GM19023 (cell line): ENCODE measurements at regions not wholly inside any gene's neighbourhood (a gene's known extent, or its start where the extent isn't known, plus 50 kb on each side); places are given as distances from the start of the nearest gene placed in this dataset.
"Not testable (repeated sequence)": the region's sequence is repeated elsewhere in the genome, so short reads cannot be mapped to it uniquely, and the experiment has no call there.

Experiments used
- ATAC-seq: cut with Tn5 transposase; IDR thresholded peaks from one replicate; pipeline ENCODE4 v1.9.1; 2021; ENCODE audit warnings: mild to moderate bottlenecking, moderate library complexity; ENCODE audit not compliant: unreplicated experiment

GRCh38 chr4:189215574-189215973 is 725.1 kb upstream of the FRG1 start:
- ATAC-seq = no peak

GRCh38 chr4:189221691-189222090 is 719.0 kb upstream of the FRG1 start:
- ATAC-seq = no peak

GRCh38 chr4:189228726-189229125 is 711.9 kb upstream of the FRG1 start:
- ATAC-seq = no peak

GRCh38 chr4:189232274-189232673 is 708.4 kb upstream of the FRG1 start:
- ATAC-seq = no peak

GRCh38 chr4:189233754-189234153 is 706.9 kb upstream of the FRG1 start:
- ATAC-seq = not testable (repeated sequence)

GRCh38 chr4:189234948-189235347 is 705.7 kb upstream of the FRG1 start:
- ATAC-seq = not testable (repeated sequence)

- ATAC-seq = no peak
Measured at GRCh38 chr4:189235599-189235998, 705.1 kb upstream of the FRG1 start.

- ATAC-seq = not testable (repeated sequence)
Measured at GRCh38 chr4:189236321-189236720, 704.4 kb upstream of the FRG1 start.

GRCh38 chr4:189237340-189237739 is 703.3 kb upstream of the FRG1 start:
- no peak for ATAC-seq

GRCh38 chr4:189255636-189256035 is 685.0 kb upstream of the FRG1 start:
- no peak for ATAC-seq

- ATAC-seq = no peak
Measured at GRCh38 chr4:189261475-189261874, 679.2 kb upstream of the FRG1 start.

- ATAC-seq = no peak
Measured at GRCh38 chr4:189265515-189265914, 675.2 kb upstream of the FRG1 start.

- no peak for ATAC-seq
Measured at GRCh38 chr4:189267312-189267965, 673.2 kb upstream of the FRG1 start.

GRCh38 chr4:189278597-189279165 is 662.0 kb upstream of the FRG1 start:
- no peak for ATAC-seq

GRCh38 chr4:189279188-189279587 is 661.5 kb upstream of the FRG1 start:
- ATAC-seq = no peak

- no peak for ATAC-seq
Measured at GRCh38 chr4:189285377-189285776, 655.3 kb upstream of the FRG1 start.

GRCh38 chr4:189291939-189292338 is 648.7 kb upstream of the FRG1 start:
- ATAC-seq = no peak

GRCh38 chr4:189293459-189293858 is 647.2 kb upstream of the FRG1 start:
- no peak for ATAC-seq

GRCh38 chr4:189294574-189294973 is 646.1 kb upstream of the FRG1 start:
- ATAC-seq = no peak

GRCh38 chr4:189299706-189300105 is 641.0 kb upstream of the FRG1 start:
- ATAC-seq = no peak

GRCh38 chr4:189301692-189302091 is 639.0 kb upstream of the FRG1 start:
- no peak for ATAC-seq

- no peak for ATAC-seq
Measured at GRCh38 chr4:189302719-189303118, 638.0 kb upstream of the FRG1 start.

GRCh38 chr4:189304167-189304566 is 636.5 kb upstream of the FRG1 start:
- no peak for ATAC-seq
